HG03354 (cell line): ENCODE measurements at regions not wholly inside any gene's neighbourhood (a gene's known extent, or its start where the extent isn't known, plus 50 kb on each side); places are given as distances from the start of the nearest gene placed in this dataset.

ENCODE experiments used
- ATAC-seq: cut with Tn5 transposase; IDR thresholded peaks from one replicate; pipeline ENCODE4 v1.9.1; 2021; ENCODE audit warnings: mild to moderate bottlenecking; ENCODE audit not compliant: unreplicated experiment, poor library complexity, severe bottlenecking

- ATAC-seq = no peak
Measured at GRCh38 chr9:80292231-80292630, 720.5 kb downstream of the TLE4 start.

GRCh38 chr9:80285326-80285725 lies 713.6 kb downstream of the TLE4 start:
- ATAC-seq = no peak

GRCh38 chr9:80282766-80283165 lies 711.0 kb downstream of the TLE4 start:
- ATAC-seq = no peak

- ATAC-seq = no peak
Measured at GRCh38 chr9:80259079-80259478, 687.3 kb downstream of the TLE4 start.

GRCh38 chr9:80251778-80252177 lies 680.0 kb downstream of the TLE4 start:
- no peak for ATAC-seq

GRCh38 chr9:80242022-80242421 lies 670.3 kb downstream of the TLE4 start:
- ATAC-seq = no peak

GRCh38 chr9:80235752-80236151 lies 664.0 kb downstream of the TLE4 start:
- ATAC-seq = no peak

GRCh38 chr9:80233906-80234305 lies 662.1 kb downstream of the TLE4 start:
- ATAC-seq = no peak

GRCh38 chr9:80233102-80233843 lies 661.5 kb downstream of the TLE4 start:
- ATAC-seq = no peak

- ATAC-seq = no peak
Measured at GRCh38 chr9:80231318-80232236, 659.8 kb downstream of the TLE4 start.

- no peak for ATAC-seq
Measured at GRCh38 chr9:80223897-80224296, 652.1 kb downstream of the TLE4 start.

GRCh38 chr9:80222466-80223169 lies 650.9 kb downstream of the TLE4 start:
- no peak for ATAC-seq

- ATAC-seq = no peak
Measured at GRCh38 chr9:80218328-80218727, 646.6 kb downstream of the TLE4 start.

- no peak for ATAC-seq
Measured at GRCh38 chr9:80213613-80214012, 641.8 kb downstream of the TLE4 start.

- ATAC-seq = no peak
Measured at GRCh38 chr9:80208696-80209095, 636.9 kb downstream of the TLE4 start.

- ATAC-seq = no peak
Measured at GRCh38 chr9:80204054-80204453, 632.3 kb downstream of the TLE4 start.

- no peak for ATAC-seq
Measured at GRCh38 chr9:80197661-80198060, 625.9 kb downstream of the TLE4 start.

- ATAC-seq = no peak
Measured at GRCh38 chr9:80191108-80191507, 619.3 kb downstream of the TLE4 start.

GRCh38 chr9:80188579-80188978 lies 616.8 kb downstream of the TLE4 start:
- no peak for ATAC-seq

- ATAC-seq = no peak
Measured at GRCh38 chr9:80185112-80185738, 613.5 kb downstream of the TLE4 start.
